KBM-7 (cell line): ENCODE measurements at regions not wholly inside any gene's neighbourhood (a gene's known extent, or its start where the extent isn't known, plus 50 kb on each side); places are given as distances from the start of the nearest gene placed in this dataset.

Experiments used
- DNase-seq: peaks from one replicate; pipeline ENCODE4 v3.0.0-alpha.2; 2015
- in situ Hi-C: fragments of 300-500 bp; cut with MboI; formaldehyde crosslinking; loops from 2 replicates; pipeline ENCODE4 v1.14.3; 2020; ENCODE audit warnings: low sequenced_read_pairs, low pct_unique_long_range_greater_than_20kb, mixed read lengths

GRCh38 chr22:47443836-47444745 is 681.6 kb downstream of the TBC1D22A start:
- in situ Hi-C loops, result no loop called here

GRCh38 chr22:47442821-47443220 is 680.4 kb downstream of the TBC1D22A start:
- in situ Hi-C loops, result no loop called here
- DNase-seq, result no peak

More at GRCh38 chr22:47443836-47444745, 681.6 kb downstream of the TBC1D22A start:
- DNase-seq, result no peak

GRCh38 chr22:47439643-47440265 is 677.3 kb downstream of the TBC1D22A start:
- in situ Hi-C loops, result no loop called here
- no peak for DNase-seq

- DNase-seq, result no peak
- in situ Hi-C loops, result no loop called here
These were observed 675.2 kb downstream of the TBC1D22A start for GRCh38 chr22:47437636-47438035.

- DNase-seq, result no peak
- in situ Hi-C loops, result no loop called here
These were observed 674.7 kb downstream of the TBC1D22A start for GRCh38 chr22:47437110-47437509.

- in situ Hi-C loops, result no loop called here
- no peak for DNase-seq
These were observed 673.4 kb downstream of the TBC1D22A start for GRCh38 chr22:47435826-47436225.

GRCh38 chr22:47435204-47435487 is 672.7 kb downstream of the TBC1D22A start:
- DNase-seq, result no peak
- in situ Hi-C loops, result no loop called here

GRCh38 chr22:47434336-47435203 is 672.1 kb downstream of the TBC1D22A start:
- in situ Hi-C loops, result no loop called here
- no peak for DNase-seq

GRCh38 chr22:47433627-47434026 is 671.2 kb downstream of the TBC1D22A start:
- DNase-seq, result no peak
- in situ Hi-C loops, result no loop called here

- no peak for DNase-seq
- in situ Hi-C loops, result no loop called here
These were observed 670.2 kb downstream of the TBC1D22A start for GRCh38 chr22:47432683-47433082.

- in situ Hi-C loops, result no loop called here
- no peak for DNase-seq
These were observed 661.7 kb downstream of the TBC1D22A start for GRCh38 chr22:47423861-47424820.

GRCh38 chr22:47423266-47423665 is 660.8 kb downstream of the TBC1D22A start:
- DNase-seq, result no peak
- in situ Hi-C loops, result no loop called here

- no peak for DNase-seq
- in situ Hi-C loops, result no loop called here
These were observed 660.3 kb downstream of the TBC1D22A start for GRCh38 chr22:47422736-47423135.

GRCh38 chr22:47421846-47422245 is 659.4 kb downstream of the TBC1D22A start:
- in situ Hi-C loops, result no loop called here
- DNase-seq, result no peak

GRCh38 chr22:47420211-47420610 is 657.8 kb downstream of the TBC1D22A start:
- in situ Hi-C loops, result no loop called here
- DNase-seq, result no peak

- in situ Hi-C loops, result no loop called here
- no peak for DNase-seq
These were observed 656.8 kb downstream of the TBC1D22A start for GRCh38 chr22:47419239-47419638.

GRCh38 chr22:47417699-47418098 is 655.2 kb downstream of the TBC1D22A start:
- in situ Hi-C loops, result no loop called here
- no peak for DNase-seq

GRCh38 chr22:47411006-47411405 is 648.6 kb downstream of the TBC1D22A start:
- no peak for DNase-seq
- in situ Hi-C loops, result no loop called here
